IMR-90 (cell line): ENCODE measurements at regions not wholly inside any gene's neighbourhood (a gene's known extent, or its start where the extent isn't known, plus 50 kb on each side); places are given as distances from the start of the nearest gene placed in this dataset.

Experiments used
- ATAC-seq: fragments of 200-7000 bp; cut with Tn5 transposase; 2 replicates; pipeline ENCODE4 v1.9.1; 2020; ENCODE audit warnings: low read depth, mild to moderate bottlenecking, moderate library complexity
- BruUV-seq: library from RNA; stranded (reverse); fragments of 400-500 nt; replicated peaks from 2 replicates; lab custom pipeline; 2021; lab: Mats Ljungman, UMichigan
- CTCF ChIA-PET: fragments of 300-600 bp; formaldehyde crosslinking; extraction: SDS; loops from one replicate; lab custom pipeline; 2021; ENCODE audit warnings: antibody characterized with exemption; lab: Yijun Ruan, JAX
- POLR2A ChIA-PET: fragments of 300-600 bp; sonication (Branson Sonifier 250); formaldehyde crosslinking; loops from one replicate; lab custom pipeline; 2022; ENCODE audit warnings: antibody characterized with exemption; ENCODE audit not compliant: unreplicated experiment; lab: Charles Lee
- DNase-seq: peaks from one replicate; pipeline ENCODE4 v3.0.0; 2013
- H2AFZ ChIP-seq: replicated peaks from 2 replicates; pipeline ENCODE3; 2013; ENCODE audit warnings: low read length, mild to moderate bottlenecking; ENCODE audit not compliant: poor library complexity
- H2AK5ac ChIP-seq: 2 replicates; pipeline ENCODE4 v1.6.1; 2013; ENCODE audit warnings: low read depth, low read length, inconsistent platforms
- H2AK9ac ChIP-seq: replicated peaks from 2 replicates; pipeline ENCODE3; 2013; ENCODE audit warnings: mild to moderate bottlenecking, low read depth, low read length, moderate library complexity; ENCODE audit not compliant: poor library complexity
- H2BK120ac ChIP-seq: 2 replicates; pipeline ENCODE4 v1.6.1; 2013; ENCODE audit warnings: low read depth, low read length, inconsistent platforms
- H2BK15ac ChIP-seq: 3 replicates; pipeline ENCODE4 v1.6.1; 2013; ENCODE audit warnings: low read depth, low read length, inconsistent platforms
- H2BK20ac ChIP-seq: 2 replicates; pipeline ENCODE4 v1.6.1; 2013; ENCODE audit warnings: low read depth, mild to moderate bottlenecking, inconsistent platforms, low read length, moderate library complexity
- H2BK5ac ChIP-seq: 2 replicates; pipeline ENCODE4 v1.6.1; 2013; ENCODE audit warnings: mild to moderate bottlenecking, low read depth, low read length, inconsistent platforms; ENCODE audit not compliant: poor library complexity, severe bottlenecking
- H3K14ac ChIP-seq: replicated peaks from 2 replicates; pipeline ENCODE4 v1.6.1; 2013; ENCODE audit warnings: low read depth, low read length, inconsistent platforms
- H3K18ac ChIP-seq: 2 replicates; pipeline ENCODE4 v1.6.1; 2013; ENCODE audit warnings: low read depth, low read length, control low read depth
- H3K23ac ChIP-seq: 2 replicates; pipeline ENCODE4 v1.6.1; 2013; ENCODE audit warnings: low read depth, low read length, inconsistent platforms
- H3K27ac ChIP-seq: 2 replicates; pipeline ENCODE4 v1.5.1; 2013; ENCODE audit warnings: mild to moderate bottlenecking, control low read depth, low read length; ENCODE audit not compliant: insufficient read depth
- H3K27me3 ChIP-seq: 2 replicates; pipeline ENCODE4 v1.6.1; 2013; ENCODE audit warnings: low read length; ENCODE audit not compliant: control insufficient read depth, insufficient read depth
- H3K36me3 ChIP-seq: 2 replicates; pipeline ENCODE4 v1.6.1; 2013; ENCODE audit warnings: low read length, mixed read lengths; ENCODE audit not compliant: control insufficient read depth, insufficient read depth
- H3K4ac ChIP-seq: 2 replicates; pipeline ENCODE4 v1.6.1; 2013; ENCODE audit warnings: low read depth, low read length, inconsistent platforms
- H3K4me1 ChIP-seq: 2 replicates; pipeline ENCODE4 v1.6.1; 2013; ENCODE audit warnings: low read length, mixed read lengths; ENCODE audit not compliant: control insufficient read depth, insufficient read depth
- H3K4me2 ChIP-seq: 2 replicates; pipeline ENCODE4 v1.6.1; 2013; ENCODE audit warnings: low read depth, mild to moderate bottlenecking, control low read depth, low read length, moderate library complexity
- H3K4me3 ChIP-seq: 2 replicates; pipeline ENCODE4 v1.5.1; 2013; ENCODE audit warnings: low read depth, mild to moderate bottlenecking, control low read depth, low read length, moderate library complexity; ENCODE audit not compliant: insufficient read depth
- H3K56ac ChIP-seq: 2 replicates; pipeline ENCODE4 v1.6.1; 2013; ENCODE audit warnings: low read length, inconsistent platforms; ENCODE audit not compliant: insufficient read depth; ENCODE audit errors: extremely low read depth
- H3K79me1 ChIP-seq, 2 experiments: 2 replicates each; pipeline ENCODE4 v1.6.1; 2013; ENCODE audit warnings: low read length in 2 of 2, inconsistent platforms in 1 of 2, low read depth in 1 of 2
- H3K9ac ChIP-seq: 2 replicates; pipeline ENCODE4 v1.6.1; 2013; ENCODE audit warnings: low read depth, low read length, control low read depth
- H3K9me1 ChIP-seq: 2 replicates; pipeline ENCODE4 v1.6.1; 2013; ENCODE audit warnings: low read length, inconsistent platforms; ENCODE audit not compliant: insufficient read depth
- H3K9me3 ChIP-seq: 2 replicates; pipeline ENCODE4 v1.6.1; 2013; ENCODE audit warnings: low read length; ENCODE audit not compliant: control insufficient read depth, insufficient read depth
- H4K20me1 ChIP-seq: 2 replicates; pipeline ENCODE4 v1.6.1; 2013; ENCODE audit warnings: low read length, inconsistent platforms; ENCODE audit not compliant: insufficient read depth
- H4K5ac ChIP-seq: 2 replicates; pipeline ENCODE4 v1.6.1; 2013; ENCODE audit warnings: mild to moderate bottlenecking, low read depth, low read length, control low read depth
- H4K8ac ChIP-seq, 2 experiments: 2 replicates each; pipeline ENCODE4 v1.6.1; 2013; ENCODE audit warnings: low read depth in 2 of 2, low read length in 2 of 2, control low read depth in 1 of 2, inconsistent platforms in 1 of 2
- H4K91ac ChIP-seq: 2 replicates; pipeline ENCODE4 v1.6.1; 2013; ENCODE audit warnings: low read depth, low read length, inconsistent platforms; ENCODE audit not compliant: insufficient read depth
- BHLHE40 ChIP-seq: fragments of 150-350 bp; IDR thresholded peaks from 2 replicates; pipeline ENCODE4 v1.6.1; 2016; ENCODE audit warnings: mild to moderate bottlenecking, low read depth, low read length
- CEBPB ChIP-seq: IDR thresholded peaks from 2 replicates; pipeline ENCODE4 v1.6.1; 2012; ENCODE audit warnings: low read depth, low read length, improper control_type of control experiment
- CHD1 ChIP-seq: IDR thresholded peaks from 2 replicates; pipeline ENCODE4 v1.6.1; 2012; ENCODE audit warnings: low read depth, low read length, improper control_type of control experiment
- CTCF ChIP-seq: conservative IDR thresholded peaks from 2 replicates; pipeline ENCODE4 v1.5.1; 2012; ENCODE audit warnings: mild to moderate bottlenecking, low read depth, low read length, improper control_type of control experiment
- FOS ChIP-seq: fragments of 150-350 bp; IDR thresholded peaks from 2 replicates; pipeline ENCODE4 v1.6.1; 2016; ENCODE audit warnings: low read depth, low read length
- MAFK ChIP-seq: IDR thresholded peaks from 2 replicates; pipeline ENCODE4 v1.6.1; 2012; ENCODE audit warnings: low read depth, low read length, improper control_type of control experiment
- MAZ ChIP-seq: IDR thresholded peaks from 2 replicates; pipeline ENCODE4 v1.6.1; 2012; ENCODE audit warnings: low read depth, mild to moderate bottlenecking, low read length, improper control_type of control experiment, moderate library complexity, borderline replicate concordance
- MXI1 ChIP-seq: IDR thresholded peaks from 2 replicates; pipeline ENCODE4 v1.6.1; 2012; ENCODE audit warnings: low read depth, mild to moderate bottlenecking, low read length, moderate library complexity, borderline replicate concordance
- NFE2L2 ChIP-seq: fragments of 150-350 bp; IDR thresholded peaks from 2 replicates; pipeline ENCODE4 v1.6.1; 2016; ENCODE audit warnings: low read depth, mild to moderate bottlenecking, low read length
- POLR2A ChIP-seq: IDR thresholded peaks from 2 replicates; pipeline ENCODE4 v1.6.1; 2012; ENCODE audit warnings: mild to moderate bottlenecking, low read depth, low read length
- RAD21 ChIP-seq: IDR thresholded peaks from 2 replicates; pipeline ENCODE4 v1.6.1; 2012; ENCODE audit warnings: low read length, improper control_type of control experiment
- RCOR1 ChIP-seq: IDR thresholded peaks from 2 replicates; pipeline ENCODE4 v1.6.1; 2012; ENCODE audit warnings: mild to moderate bottlenecking, low read length, improper control_type of control experiment; ENCODE audit not compliant: insufficient replicate concordance
- RFX5 ChIP-seq: IDR thresholded peaks from 2 replicates; pipeline ENCODE4 v1.8.0; 2012; ENCODE audit warnings: low read depth, mild to moderate bottlenecking, low read length, moderate library complexity
- SMC3 ChIP-seq: fragments of 150-350 bp; IDR thresholded peaks from 2 replicates; pipeline ENCODE4 v1.6.1; 2016; ENCODE audit warnings: low read depth, mild to moderate bottlenecking, antibody characterized with exemption, low read length, moderate library complexity
- USF2 ChIP-seq: fragments of 150-350 bp; IDR thresholded peaks from 2 replicates; pipeline ENCODE4 v1.6.1; 2017; ENCODE audit warnings: mild to moderate bottlenecking, antibody characterized with exemption, low read length, low read depth
- WGBS, 2 experiments: methylation state at CpG; one replicate each; pipeline versions ENCODE4 v1.1.5 to v1.1.7; 2013; ENCODE audit warnings: missing lambda C conversion rate in 2 of 2; ENCODE audit not compliant: insufficient read length in 1 of 2; ENCODE audit errors: extremely low coverage in 2 of 2; 5-methylcytosine and 5-hydroxymethylcytosine counted together
- dilution Hi-C: fragments of 300-500 bp; cut with HindIII; formaldehyde crosslinking; loops from one replicate; pipeline ENCODE4 v1.14.3; 2018; ENCODE audit warnings: low sequenced_read_pairs; ENCODE audit not compliant: unreplicated experiment
- in situ Hi-C: fragments of 300-500 bp; cut with MboI; formaldehyde crosslinking; loops from 3 replicates; pipeline ENCODE4 v1.14.3; 2019; ENCODE audit warnings: low sequenced_read_pairs, inconsistent platforms, mixed read lengths
- intact Hi-C: fragments of 100-400 bp; cut with micrococcal nuclease; formaldehyde crosslinking; loops from 2 replicates; pipeline ENCODE4 v1.10.0; 2022
- TF ChIP-seq, protein P1 (sequence below): fragments of 150-350 bp; IDR thresholded peaks from 2 replicates; pipeline ENCODE4 v1.6.1; 2016; ENCODE audit warnings: low read depth, mild to moderate bottlenecking, low read length, moderate library complexity, borderline replicate concordance

- Histone ChIP-seq H3K14ac (no peak overlapping the region), H3K9ac (no peak overlapping the region), H2BK15ac (no peak overlapping the region), H2BK120ac (no peak overlapping the region), H4K91ac (no peak overlapping the region), H3K79me1 (no peaks in the 10 kb centered on the region), H3K27me3 (no peaks in the 10 kb centered on the region), H2BK5ac (no peak overlapping the region), H3K27ac (no peak overlapping the region), H3K9me3 (no peaks in the 10 kb centered on the region), H2AFZ (no peak overlapping the region), H4K20me1 (no peaks in the 10 kb centered on the region), H2BK20ac (no peak overlapping the region), H3K4me1 (no peaks in the 10 kb centered on the region), H2AK5ac (no peak overlapping the region), H3K4me3 (no peak overlapping the region), H2AK9ac (no peak overlapping the region), H3K36me3 (no peaks in the 10 kb centered on the region), H3K18ac (no peak overlapping the region), H3K4me2 (no peak overlapping the region), H4K8ac (no peak overlapping the region), H4K5ac (no peak overlapping the region), H3K9me1 (no peaks in the 10 kb centered on the region), H3K23ac (no peak overlapping the region), H3K56ac (no peak overlapping the region), H3K4ac (no peak overlapping the region)
- no peak for DNase-seq
- in situ Hi-C loops, result no loop called here
- TF ChIP-seq RCOR1, result no peak
- no peak for TF ChIP-seq SMC3
- TF ChIP-seq RAD21, result no peak
- TF ChIP-seq MXI1, result no peak
- TF ChIP-seq BHLHE40, result no peak
- no peak for TF ChIP-seq CTCF
- no peak for TF ChIP-seq NFE2L2
- no peak for TF ChIP-seq USF2
- no peak for TF ChIP-seq CEBPB
- TF ChIP-seq RFX5, result no peak
- TF ChIP-seq, protein P1, sequence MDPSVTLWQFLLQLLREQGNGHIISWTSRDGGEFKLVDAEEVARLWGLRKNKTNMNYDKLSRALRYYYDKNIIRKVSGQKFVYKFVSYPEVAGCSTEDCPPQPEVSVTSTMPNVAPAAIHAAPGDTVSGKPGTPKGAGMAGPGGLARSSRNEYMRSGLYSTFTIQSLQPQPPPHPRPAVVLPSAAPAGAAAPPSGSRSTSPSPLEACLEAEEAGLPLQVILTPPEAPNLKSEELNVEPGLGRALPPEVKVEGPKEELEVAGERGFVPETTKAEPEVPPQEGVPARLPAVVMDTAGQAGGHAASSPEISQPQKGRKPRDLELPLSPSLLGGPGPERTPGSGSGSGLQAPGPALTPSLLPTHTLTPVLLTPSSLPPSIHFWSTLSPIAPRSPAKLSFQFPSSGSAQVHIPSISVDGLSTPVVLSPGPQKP, result no peak
- TF ChIP-seq CHD1, result no peak
- no peak for TF ChIP-seq FOS
- TF ChIP-seq POLR2A, result no peak
- no peak for TF ChIP-seq MAFK
- TF ChIP-seq MAZ, result no peak
- intact Hi-C loops, result no loop called here
- no CpG with 5 or more reads among the region's 5 CpGs for WGBS, 2 experiments
- ChIA-PET POLR2A (no interaction called here), CTCF (no interaction called here)
- ATAC-seq, result no peak
- dilution Hi-C loops, result no loop called here
- no TSS peak for BruUV-seq
These were observed 572.8 kb upstream of the USP15 start for GRCh38 chr12:61687407-61687806.
